ENCODE measurements at regions not wholly inside any gene's neighbourhood (a gene's known extent, or its start where the extent isn't known, plus 50 kb on each side); places are given as distances from the start of the nearest gene placed in this dataset.

GRCh38 chr2:62578803-62579640 lies 73.0 kb upstream of the TMEM17 start:
- CTCF ChIA-PET = no interaction called here
- no TSS peak for BruUV-seq (replicated peaks)
- no peak for TF ChIP-seq CTCF (conservative IDR thresholded peaks at IDR 0.05; ENCODE audit: low read depth, low read length)
- TF ChIP-seq RAD21 (IDR thresholded peaks at IDR 0.05; ENCODE audit: low read length) = no peak
- TF ChIP-seq SMC3 (IDR thresholded peaks at IDR 0.05; ENCODE audit: low read depth, low read length) = no peak
- TF ChIP-seq FOS (IDR thresholded peaks at IDR 0.05; ENCODE audit: low read depth, low read length) = peak; percentile 51
- TF ChIP-seq USF2 (IDR thresholded peaks at IDR 0.05; ENCODE audit: low read depth, low read length) = peak; percentile 78
- TF ChIP-seq MAZ (IDR thresholded peaks at IDR 0.05; ENCODE audit: borderline replicate concordance, low read depth, low read length) = no peak
- TF ChIP-seq RFX5 (IDR thresholded peaks at IDR 0.05; ENCODE audit: low read depth, low read length) = no peak
- TF ChIP-seq NFE2L2 (IDR thresholded peaks at IDR 0.05; ENCODE audit: low read depth, low read length) = no peak
- no peak for TF ChIP-seq ELK1 (IDR thresholded peaks at IDR 0.05; ENCODE audit: borderline replicate concordance, low read depth, low read length)
- no peak for TF ChIP-seq POLR2A (IDR thresholded peaks at IDR 0.05; ENCODE audit: low read depth, low read length)
- TF ChIP-seq MXI1 (IDR thresholded peaks at IDR 0.05; ENCODE audit: borderline replicate concordance, low read depth, low read length) = no peak
- no peak for TF ChIP-seq BHLHE40 (IDR thresholded peaks at IDR 0.05; ENCODE audit: low read depth, low read length)
- TF ChIP-seq CEBPB (IDR thresholded peaks at IDR 0.05; ENCODE audit: low read depth, low read length) = peak; percentile 68
- TF ChIP-seq RCOR1 (IDR thresholded peaks at IDR 0.05; ENCODE audit: insufficient replicate concordance, low read length) = peak; percentile 28

More at GRCh38 chr2:62578803-62579640, 73.0 kb upstream of the TMEM17 start:
- Histone ChIP-seq H2BK5ac (ENCODE audit: low read depth, low read length, poor library complexity, severe bottlenecking) (peak overlapping the region; percentile 100), H4K91ac (ENCODE audit: insufficient read depth, low read depth, low read length) (peak overlapping the region; percentile 87), H2BK120ac (ENCODE audit: low read depth, low read length) (peak overlapping the region; percentile 97), H3K36me3 (ENCODE audit: control insufficient read depth, insufficient read depth, low read length) (no peaks in the 10 kb centered on the region), H3K9me1 (ENCODE audit: insufficient read depth, low read length) (peaks cover 8% of the 10 kb centered on the region), H3K14ac (replicated peaks; ENCODE audit: low read depth, low read length) (peak overlapping the region; percentile 98), H2BK20ac (ENCODE audit: low read depth, low read length) (peak overlapping the region; percentile 94), H4K20me1 (ENCODE audit: insufficient read depth, low read length) (no peaks in the 10 kb centered on the region), H4K8ac (ENCODE audit: low read depth in 2 of 2, low read length in 2 of 2) (peak overlapping the region; percentile 92 to 98), H2AFZ (replicated peaks; ENCODE audit: low read length, poor library complexity) (peak overlapping the region; percentile 81), H3K27ac (ENCODE audit: insufficient read depth, low read length) (peak overlapping the region; percentile 90), H2BK15ac (ENCODE audit: low read depth, low read length) (peak overlapping the region; percentile 96), H3K27me3 (ENCODE audit: control insufficient read depth, insufficient read depth, low read length) (no peaks in the 10 kb centered on the region), H2AK5ac (ENCODE audit: low read depth, low read length) (peak overlapping the region; percentile 92), H3K56ac (ENCODE audit: extremely low read depth, insufficient read depth, low read length) (peak overlapping the region; percentile 88), H3K4me2 (ENCODE audit: low read depth, low read length) (peak overlapping the region; percentile 75; the same call in 1 of the 2 replicates), H2AK9ac (replicated peaks; ENCODE audit: low read depth, low read length, poor library complexity) (peak overlapping the region; percentile 25), H3K4me1 (ENCODE audit: control insufficient read depth, insufficient read depth, low read length) (peaks cover 22% of the 10 kb centered on the region), H3K4ac (ENCODE audit: low read depth, low read length) (peak overlapping the region; percentile 97), H3K9me3 (ENCODE audit: control insufficient read depth, insufficient read depth, low read length) (no peaks in the 10 kb centered on the region), H3K79me1 (ENCODE audit: low read depth in 1 of 2, low read length in 2 of 2) (no peaks in the 10 kb centered on the region; a peak in 1 of 4 replicates), H3K18ac (ENCODE audit: low read depth, low read length) (peak overlapping the region; percentile 97), H3K9ac (ENCODE audit: low read depth, low read length) (peak overlapping the region; percentile 51; the same call in 1 of the 2 replicates), H4K5ac (ENCODE audit: low read depth, low read length) (peak overlapping the region; percentile 93), H3K23ac (ENCODE audit: low read depth, low read length) (peak overlapping the region; percentile 94), H3K4me3 (ENCODE audit: insufficient read depth, low read depth, low read length) (peak overlapping the region; percentile 13; the same call in 1 of the 2 replicates)
- ATAC-seq (ENCODE audit: low read depth) = peak; percentile 76
- POLR2A ChIA-PET (ENCODE audit: unreplicated experiment) = no interaction called here
- WGBS, 2 experiments (ENCODE audit: extremely low coverage in 2 of 2, insufficient read length in 1 of 2) = no CpG with 5 or more reads among the region's 7 CpGs
- dilution Hi-C loops (cut with HindIII; ENCODE audit: low sequenced_read_pairs, unreplicated experiment) (no loop called here), in situ Hi-C loops (cut with MboI; ENCODE audit: low sequenced_read_pairs) (no loop called here), intact Hi-C loops (cut with micrococcal nuclease) (loop anchor here (2.0 to 5.0 kb wide), 4 partner anchors 83 to 188 kb away; no protein-coding TSS in a partner anchor)
- DNase-seq = peak; percentile 87

Data from IMR-90 (cell line).